ENCODE measurements at regions not wholly inside any gene's neighbourhood (a gene's known extent, or its start where the extent isn't known, plus 50 kb on each side); places are given as distances from the start of the nearest gene placed in this dataset.

GRCh38 chr5:13250464-13251291 is 693.8 kb downstream of the DNAH5 start:
- Histone ChIP-seq H3K36me3 (no peaks in the 10 kb centered on the region), H3K27ac (no peak overlapping the region), H3K27me3 (no peaks in the 10 kb centered on the region), H3K4me3 (no peak overlapping the region), H3K9me3 (no peaks in the 10 kb centered on the region), H3K4me1 (no peaks in the 10 kb centered on the region)
- 84% methylated on average over 4 of the region's 4 CpGs for WGBS
- no peak for TF ChIP-seq EP300 (IDR thresholded peaks at IDR 0.05)
- TF ChIP-seq POLR2AphosphoS5 (IDR thresholded peaks at IDR 0.05) = no peak
- TF ChIP-seq POLR2A (IDR thresholded peaks at IDR 0.05) = no peak
- TF ChIP-seq CTCF (IDR thresholded peaks at IDR 0.05) = peak in 1 of 2 donors; percentile 20
- DNase-seq (ENCODE audit: low spot score in 2 of 2) = no peak

- no peak for DNase-seq (ENCODE audit: low spot score in 2 of 2)
- WGBS = 100% methylated on average over 1 of the region's 1 CpG
Observed at GRCh38 chr5:13249854-13250253, 694.6 kb downstream of the DNAH5 start.

GRCh38 chr5:13248253-13248652 is 696.2 kb downstream of the DNAH5 start:
- DNase-seq (ENCODE audit: low spot score in 2 of 2) = no peak
- 32% methylated on average over 3 of the region's 3 CpGs for WGBS
- no peak for TF ChIP-seq POLR2A (IDR thresholded peaks at IDR 0.05)
- no peak for TF ChIP-seq POLR2AphosphoS5 (IDR thresholded peaks at IDR 0.05)
- no peak for TF ChIP-seq EP300 (IDR thresholded peaks at IDR 0.05)
- TF ChIP-seq CTCF (IDR thresholded peaks at IDR 0.05) = no peak
- Histone ChIP-seq H3K4me3 (no peak overlapping the region), H3K36me3 (no peaks in the 10 kb centered on the region), H3K27me3 (no peaks in the 10 kb centered on the region), H3K27ac (no peak overlapping the region), H3K4me1 (no peaks in the 10 kb centered on the region), H3K9me3 (peaks cover 7% of the 10 kb centered on the region)

More at GRCh38 chr5:13249854-13250253, 694.6 kb downstream of the DNAH5 start:
- Histone ChIP-seq H3K9me3 (no peaks in the 10 kb centered on the region), H3K27ac (no peak overlapping the region), H3K27me3 (no peaks in the 10 kb centered on the region), H3K4me1 (no peaks in the 10 kb centered on the region), H3K4me3 (no peak overlapping the region), H3K36me3 (no peaks in the 10 kb centered on the region)
- no peak for TF ChIP-seq CTCF (IDR thresholded peaks at IDR 0.05)
- no peak for TF ChIP-seq POLR2AphosphoS5 (IDR thresholded peaks at IDR 0.05)

GRCh38 chr5:13246053-13246452 is 698.4 kb downstream of the DNAH5 start:
- no peaks in the 10 kb centered on the region for H3K36me3 ChIP-seq
- TF ChIP-seq EP300 (IDR thresholded peaks at IDR 0.05) (no peak), POLR2A (IDR thresholded peaks at IDR 0.05) (no peak), POLR2AphosphoS5 (IDR thresholded peaks at IDR 0.05) (no peak), CTCF (IDR thresholded peaks at IDR 0.05) (no peak)
- H3K4me1 ChIP-seq = no peaks in the 10 kb centered on the region
- H3K9me3 ChIP-seq = peaks cover 7% of the 10 kb centered on the region
- no peak for DNase-seq (ENCODE audit: low spot score in 2 of 2)
- WGBS = 72% methylated on average over 5 of the region's 5 CpGs
- no peaks in the 10 kb centered on the region for H3K27me3 ChIP-seq
- no peak overlapping the region for H3K27ac ChIP-seq
- H3K4me3 ChIP-seq = no peak overlapping the region

GRCh38 chr5:13244151-13244550 is 700.3 kb downstream of the DNAH5 start:
- H3K27ac ChIP-seq = no peak overlapping the region
- TF ChIP-seq EP300 (IDR thresholded peaks at IDR 0.05) (no peak), CTCF (IDR thresholded peaks at IDR 0.05) (no peak)

More at GRCh38 chr5:13244151-13244550, 700.3 kb downstream of the DNAH5 start:
- Histone ChIP-seq H3K9me3 (peaks cover 7% of the 10 kb centered on the region), H3K36me3 (no peaks in the 10 kb centered on the region), H3K4me1 (no peaks in the 10 kb centered on the region), H3K4me3 (no peak overlapping the region), H3K27me3 (no peaks in the 10 kb centered on the region)
- 100% methylated on average over 5 of the region's 20 CpGs for WGBS
- no peak for DNase-seq (ENCODE audit: low spot score in 2 of 2)
